PC-3 (cell line): ENCODE measurements at regions not wholly inside any gene's neighbourhood (a gene's known extent, or its start where the extent isn't known, plus 50 kb on each side); places are given as distances from the start of the nearest gene placed in this dataset.
"Not testable (repeated sequence)": the region's sequence is repeated elsewhere in the genome, so short reads cannot be mapped to it uniquely, and the experiment has no call there.

ENCODE experiments used
- CTCF ChIP-seq: fragments of 300-600 bp; sonication (generic); conservative IDR thresholded peaks from 2 replicates; pipeline ENCODE4 v1.5.1; 2017; ENCODE audit warnings: antibody characterized with exemption, low read depth, mild to moderate bottlenecking, low read length
- EZH2 ChIP-seq: fragments of 300-600 bp; sonication (generic); IDR thresholded peaks from one replicate; pipeline ENCODE4 v1.6.1; 2017; ENCODE audit warnings: antibody characterized with exemption, mild to moderate bottlenecking, low read length; ENCODE audit not compliant: unreplicated experiment
- EZH2phosphoT487 ChIP-seq: fragments of 300-600 bp; sonication (generic); IDR thresholded peaks from 2 replicates; pipeline ENCODE4 v1.6.1; 2018; ENCODE audit warnings: mild to moderate bottlenecking, antibody characterized with exemption, low read length, borderline replicate concordance

DNA sequence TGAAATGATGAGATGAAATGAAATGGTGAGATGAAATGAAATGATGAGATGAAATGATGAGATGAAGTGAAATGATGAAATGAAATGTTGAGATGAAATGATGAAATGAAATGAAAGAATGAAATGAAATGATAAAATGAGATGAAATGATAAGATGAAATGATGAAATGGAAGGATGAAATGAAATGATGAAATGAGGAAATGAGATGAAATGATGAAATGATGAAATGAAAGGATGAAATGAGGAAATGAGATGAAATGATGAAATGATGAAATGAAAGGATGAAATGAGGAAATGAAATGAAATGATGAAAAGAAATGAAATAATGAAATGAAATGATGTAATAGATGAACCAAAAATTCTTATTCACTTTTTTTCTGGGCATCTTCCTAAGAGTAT is 467.1 kb downstream of the FAM72C start:
- not testable (repeated sequence) for TF ChIP-seq CTCF, EZH2, EZH2phosphoT487
